ENCODE measurements at regions not wholly inside any gene's neighbourhood (a gene's known extent, or its start where the extent isn't known, plus 50 kb on each side); places are given as distances from the start of the nearest gene placed in this dataset.

- TF ChIP-seq YY1 (IDR thresholded peaks at IDR 0.05) (no peak), GABPA (IDR thresholded peaks at IDR 0.05 in 1 of 2, conservative IDR thresholded peaks at IDR 0.05 in 1 of 2) (no peak), MAX (IDR thresholded peaks at IDR 0.05) (no peak)
- TF ChIP-seq, protein P1, sequence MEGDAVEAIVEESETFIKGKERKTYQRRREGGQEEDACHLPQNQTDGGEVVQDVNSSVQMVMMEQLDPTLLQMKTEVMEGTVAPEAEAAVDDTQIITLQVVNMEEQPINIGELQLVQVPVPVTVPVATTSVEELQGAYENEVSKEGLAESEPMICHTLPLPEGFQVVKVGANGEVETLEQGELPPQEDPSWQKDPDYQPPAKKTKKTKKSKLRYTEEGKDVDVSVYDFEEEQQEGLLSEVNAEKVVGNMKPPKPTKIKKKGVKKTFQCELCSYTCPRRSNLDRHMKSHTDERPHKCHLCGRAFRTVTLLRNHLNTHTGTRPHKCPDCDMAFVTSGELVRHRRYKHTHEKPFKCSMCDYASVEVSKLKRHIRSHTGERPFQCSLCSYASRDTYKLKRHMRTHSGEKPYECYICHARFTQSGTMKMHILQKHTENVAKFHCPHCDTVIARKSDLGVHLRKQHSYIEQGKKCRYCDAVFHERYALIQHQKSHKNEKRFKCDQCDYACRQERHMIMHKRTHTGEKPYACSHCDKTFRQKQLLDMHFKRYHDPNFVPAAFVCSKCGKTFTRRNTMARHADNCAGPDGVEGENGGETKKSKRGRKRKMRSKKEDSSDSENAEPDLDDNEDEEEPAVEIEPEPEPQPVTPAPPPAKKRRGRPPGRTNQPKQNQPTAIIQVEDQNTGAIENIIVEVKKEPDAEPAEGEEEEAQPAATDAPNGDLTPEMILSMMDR (IDR thresholded peaks at IDR 0.05; ENCODE audit: low read depth, low read length, missing input control) = no peak
- TF ChIP-seq, protein P2, sequence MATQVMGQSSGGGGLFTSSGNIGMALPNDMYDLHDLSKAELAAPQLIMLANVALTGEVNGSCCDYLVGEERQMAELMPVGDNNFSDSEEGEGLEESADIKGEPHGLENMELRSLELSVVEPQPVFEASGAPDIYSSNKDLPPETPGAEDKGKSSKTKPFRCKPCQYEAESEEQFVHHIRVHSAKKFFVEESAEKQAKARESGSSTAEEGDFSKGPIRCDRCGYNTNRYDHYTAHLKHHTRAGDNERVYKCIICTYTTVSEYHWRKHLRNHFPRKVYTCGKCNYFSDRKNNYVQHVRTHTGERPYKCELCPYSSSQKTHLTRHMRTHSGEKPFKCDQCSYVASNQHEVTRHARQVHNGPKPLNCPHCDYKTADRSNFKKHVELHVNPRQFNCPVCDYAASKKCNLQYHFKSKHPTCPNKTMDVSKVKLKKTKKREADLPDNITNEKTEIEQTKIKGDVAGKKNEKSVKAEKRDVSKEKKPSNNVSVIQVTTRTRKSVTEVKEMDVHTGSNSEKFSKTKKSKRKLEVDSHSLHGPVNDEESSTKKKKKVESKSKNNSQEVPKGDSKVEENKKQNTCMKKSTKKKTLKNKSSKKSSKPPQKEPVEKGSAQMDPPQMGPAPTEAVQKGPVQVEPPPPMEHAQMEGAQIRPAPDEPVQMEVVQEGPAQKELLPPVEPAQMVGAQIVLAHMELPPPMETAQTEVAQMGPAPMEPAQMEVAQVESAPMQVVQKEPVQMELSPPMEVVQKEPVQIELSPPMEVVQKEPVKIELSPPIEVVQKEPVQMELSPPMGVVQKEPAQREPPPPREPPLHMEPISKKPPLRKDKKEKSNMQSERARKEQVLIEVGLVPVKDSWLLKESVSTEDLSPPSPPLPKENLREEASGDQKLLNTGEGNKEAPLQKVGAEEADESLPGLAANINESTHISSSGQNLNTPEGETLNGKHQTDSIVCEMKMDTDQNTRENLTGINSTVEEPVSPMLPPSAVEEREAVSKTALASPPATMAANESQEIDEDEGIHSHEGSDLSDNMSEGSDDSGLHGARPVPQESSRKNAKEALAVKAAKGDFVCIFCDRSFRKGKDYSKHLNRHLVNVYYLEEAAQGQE (IDR thresholded peaks at IDR 0.05) = no peak
Measured at GRCh38 chr12:43131301-43131700, 420.7 kb downstream of the ADAMTS20 start.

Data from liver (tissue), 3 donors.